AG04449 (cell line): ENCODE measurements at regions not wholly inside any gene's neighbourhood (a gene's known extent, or its start where the extent isn't known, plus 50 kb on each side); places are given as distances from the start of the nearest gene placed in this dataset.

Experiments
- CTCF ChIA-PET: fragments of 350-600 bp; formaldehyde crosslinking; extraction: SDS; loops from one replicate; lab custom pipeline; 2021; ENCODE audit warnings: antibody characterized with exemption; lab: Yijun Ruan, JAX
- POLR2A ChIA-PET: fragments of 400-600, 350-600 bp; formaldehyde crosslinking; extraction: SDS; loops from one replicate; lab custom pipeline; 2020; ENCODE audit warnings: antibody characterized with exemption, inconsistent platforms; lab: Yijun Ruan, JAX
- DNase-seq: peaks from one replicate; pipeline ENCODE4 v3.0.0-alpha.2; 2010; ENCODE audit warnings: low read depth, low spot score
- H3K4me3 ChIP-seq: 2 replicates; pipeline ENCODE4 v1.5.1; 2011; ENCODE audit warnings: low read depth, mild to moderate bottlenecking, control low read depth, low read length
- TF ChIP-seq, protein P1 (sequence below): IDR thresholded peaks from one replicate; pipeline ENCODE4 v1.5.1; 2011; ENCODE audit warnings: mild to moderate bottlenecking, moderate library complexity, low read length, control low read depth, inconsistent platforms; ENCODE audit not compliant: insufficient read depth; ENCODE audit errors: missing control alignments

DNA sequence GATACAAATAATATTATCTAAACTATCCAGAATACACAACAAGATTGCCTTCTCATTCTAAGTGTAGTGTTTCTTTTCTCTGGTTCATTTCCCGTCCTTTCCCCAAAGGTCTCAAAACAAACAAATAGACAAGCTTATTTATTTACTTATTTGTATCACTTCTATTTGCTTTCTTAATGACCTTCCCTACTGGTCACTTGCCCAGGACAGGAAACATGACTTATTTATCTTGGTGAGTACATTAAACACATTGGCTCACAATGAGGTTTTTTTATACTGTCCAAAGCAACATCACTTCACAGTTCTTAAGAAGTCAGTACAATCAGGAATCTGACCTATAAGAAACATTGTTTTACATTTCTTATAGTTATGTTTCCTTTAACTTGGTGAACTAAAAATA lies 123.3 kb upstream of the KYNU start:
- ChIA-PET POLR2A (no interaction called here), CTCF (no interaction called here)
- no peak overlapping the region for H3K4me3 ChIP-seq
- TF ChIP-seq, protein P1, sequence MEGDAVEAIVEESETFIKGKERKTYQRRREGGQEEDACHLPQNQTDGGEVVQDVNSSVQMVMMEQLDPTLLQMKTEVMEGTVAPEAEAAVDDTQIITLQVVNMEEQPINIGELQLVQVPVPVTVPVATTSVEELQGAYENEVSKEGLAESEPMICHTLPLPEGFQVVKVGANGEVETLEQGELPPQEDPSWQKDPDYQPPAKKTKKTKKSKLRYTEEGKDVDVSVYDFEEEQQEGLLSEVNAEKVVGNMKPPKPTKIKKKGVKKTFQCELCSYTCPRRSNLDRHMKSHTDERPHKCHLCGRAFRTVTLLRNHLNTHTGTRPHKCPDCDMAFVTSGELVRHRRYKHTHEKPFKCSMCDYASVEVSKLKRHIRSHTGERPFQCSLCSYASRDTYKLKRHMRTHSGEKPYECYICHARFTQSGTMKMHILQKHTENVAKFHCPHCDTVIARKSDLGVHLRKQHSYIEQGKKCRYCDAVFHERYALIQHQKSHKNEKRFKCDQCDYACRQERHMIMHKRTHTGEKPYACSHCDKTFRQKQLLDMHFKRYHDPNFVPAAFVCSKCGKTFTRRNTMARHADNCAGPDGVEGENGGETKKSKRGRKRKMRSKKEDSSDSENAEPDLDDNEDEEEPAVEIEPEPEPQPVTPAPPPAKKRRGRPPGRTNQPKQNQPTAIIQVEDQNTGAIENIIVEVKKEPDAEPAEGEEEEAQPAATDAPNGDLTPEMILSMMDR, result no peak
- no peak for DNase-seq

DNA sequence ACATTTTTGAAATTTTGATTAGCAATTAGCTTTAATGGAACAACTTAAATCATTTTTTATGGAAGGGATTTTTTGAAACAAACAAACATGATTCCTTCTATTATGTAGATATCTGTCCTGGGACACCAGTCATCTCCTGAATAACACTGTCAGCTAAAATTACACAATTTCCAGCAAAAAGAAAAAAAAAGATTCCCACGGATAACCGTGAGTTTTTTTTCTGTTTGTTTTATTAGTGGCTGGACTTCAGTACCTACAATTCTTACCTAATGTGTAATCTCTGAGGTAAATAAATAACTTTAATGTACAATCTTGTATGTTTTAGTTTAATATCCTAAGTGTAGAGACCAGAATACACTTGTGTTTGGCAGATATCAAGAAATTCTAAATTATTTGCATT lies 126.6 kb upstream of the KYNU start:
- POLR2A ChIA-PET, result no interaction called here
- TF ChIP-seq, protein P1, result no peak
- CTCF ChIA-PET, result no interaction called here

DNA sequence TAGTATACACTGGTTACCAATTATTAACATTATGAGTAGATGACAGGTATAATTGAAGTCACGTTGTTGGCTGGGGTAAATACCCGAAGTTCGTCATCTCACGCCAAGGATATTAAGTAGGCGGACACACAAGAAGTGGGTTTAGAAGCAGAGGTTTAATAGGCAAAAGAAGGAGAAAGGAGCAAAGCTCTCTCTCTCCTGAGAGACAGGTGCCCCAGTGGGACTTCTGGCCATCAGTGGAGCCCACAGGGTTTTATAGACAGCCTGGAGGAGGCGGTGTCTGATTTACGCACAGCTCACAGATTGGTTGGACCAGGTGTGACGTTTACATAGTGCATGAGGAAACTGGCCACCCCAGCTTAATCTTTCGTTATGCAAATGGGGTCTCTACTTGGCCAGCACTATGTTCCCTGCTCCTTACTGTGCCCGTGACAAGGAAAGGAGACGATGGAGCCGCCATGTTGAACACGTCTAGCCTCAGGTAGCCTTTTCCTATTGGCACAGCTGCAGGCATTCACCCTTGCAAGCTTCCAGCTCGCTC lies 128.8 kb upstream of the KYNU start:
- TF ChIP-seq, protein P1, result no peak
- H3K4me3 ChIP-seq, result no peak overlapping the region
- ChIA-PET POLR2A (no interaction called here), CTCF (no interaction called here)
- DNase-seq, result no peak

More for the DNA sequence above, 126.6 kb upstream of the KYNU start:
- DNase-seq, result no peak
- no peak overlapping the region for H3K4me3 ChIP-seq

DNA sequence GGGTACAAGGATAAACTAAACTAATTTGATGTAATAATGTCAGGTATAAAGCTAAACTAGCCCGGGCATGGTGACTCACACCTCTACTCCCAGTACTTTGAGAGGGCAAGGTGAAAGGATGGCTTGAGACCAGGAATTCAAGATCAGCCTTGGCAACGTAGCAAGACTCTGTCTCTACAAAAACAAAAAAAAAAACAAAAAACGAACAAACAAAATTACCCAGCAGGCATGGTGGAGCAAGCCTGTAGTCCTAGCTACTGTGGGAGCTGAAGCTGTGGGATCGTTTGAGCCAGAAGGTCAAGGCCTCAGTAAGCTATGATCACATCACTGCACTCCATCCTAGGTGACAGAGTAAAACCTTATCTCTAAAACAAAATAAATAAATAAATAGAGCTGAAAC lies 131.8 kb upstream of the KYNU start:
- CTCF ChIA-PET, result no interaction called here
- TF ChIP-seq, protein P1, result no peak
- POLR2A ChIA-PET, result no interaction called here
- DNase-seq, result no peak
- H3K4me3 ChIP-seq, result no peak overlapping the region

DNA sequence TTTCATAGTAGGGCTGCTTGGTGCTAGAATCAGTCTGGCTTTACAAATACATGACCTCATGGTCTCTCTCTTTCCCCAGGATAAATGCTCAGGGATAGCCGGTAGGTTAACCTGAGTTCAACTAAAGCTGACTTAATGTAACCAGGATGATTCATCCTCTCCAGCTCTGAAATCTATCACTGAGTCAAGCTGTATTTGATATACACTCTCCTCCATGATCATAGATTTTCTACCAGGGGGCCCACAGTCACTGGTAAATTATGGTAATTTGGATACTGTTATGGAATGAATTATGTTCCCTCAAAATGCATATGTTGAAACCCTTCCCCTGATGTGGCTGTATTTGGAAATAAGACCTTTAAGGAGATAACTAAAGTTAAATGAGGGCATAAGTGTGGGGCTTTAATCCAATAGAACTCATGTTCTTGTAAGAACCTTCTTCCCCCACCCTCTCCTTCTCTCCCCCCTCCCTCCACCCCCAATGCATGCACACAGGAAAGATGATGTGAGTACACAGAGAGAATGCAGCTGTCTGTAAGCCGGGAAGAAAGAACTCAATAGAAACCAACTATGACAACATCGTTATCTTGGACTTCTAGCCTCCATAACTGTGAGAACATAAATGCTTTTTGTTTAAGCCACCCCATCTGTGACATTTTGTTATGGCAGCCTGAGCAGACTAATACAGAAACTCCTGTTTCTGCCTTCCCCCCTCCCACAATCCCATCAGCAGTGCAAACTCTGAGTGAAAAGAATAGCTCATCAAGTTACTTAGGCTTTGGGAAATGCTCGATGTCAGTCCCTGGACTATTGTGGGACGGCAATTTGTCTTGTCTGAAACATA lies 134.9 kb upstream of the KYNU start:
- TF ChIP-seq, protein P1, result no peak
- DNase-seq, result no peak
- no peak overlapping the region for H3K4me3 ChIP-seq
- POLR2A ChIA-PET, result no interaction called here
- CTCF ChIA-PET, result no interaction called here

DNA sequence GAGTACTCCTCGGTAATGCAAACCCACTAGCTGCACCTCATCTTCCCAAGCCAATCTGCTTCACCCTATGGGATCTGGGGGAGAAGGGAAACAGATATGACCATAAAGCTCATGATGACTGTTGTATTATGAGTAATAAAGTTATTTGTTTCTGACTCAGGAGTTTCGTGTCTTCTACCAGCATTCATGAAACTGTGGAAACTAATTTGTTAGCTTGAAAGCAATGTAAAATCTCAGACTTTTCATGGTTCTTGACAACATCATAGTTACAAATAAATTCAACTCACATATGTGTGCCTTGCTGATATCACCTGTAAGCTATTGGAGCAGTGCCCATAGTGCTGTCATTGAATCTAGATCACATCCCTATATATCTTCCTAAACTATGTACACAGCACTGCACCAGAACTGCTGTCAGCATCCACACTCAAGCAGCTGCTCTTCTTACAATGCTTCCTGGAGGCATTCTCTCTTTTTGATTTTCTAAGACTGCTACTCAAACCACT lies 135.6 kb upstream of the KYNU start:
- H3K4me3 ChIP-seq, result no peak overlapping the region
- no peak for DNase-seq
- TF ChIP-seq, protein P1, result no peak
- ChIA-PET CTCF (no interaction called here), POLR2A (no interaction called here)
